ENCODE measurements at regions not wholly inside any gene's neighbourhood (a gene's known extent, or its start where the extent isn't known, plus 50 kb on each side); places are given as distances from the start of the nearest gene placed in this dataset.

GRCh38 chr13:65488606-65489005 is 1741.5 kb downstream of the PCDH9 start:
- no peak for DNase-seq

- no peak for DNase-seq
These were observed 1750.4 kb downstream of the PCDH9 start for GRCh38 chr13:65479692-65480091.

GRCh38 chr13:65473196-65473595 is 1756.9 kb downstream of the PCDH9 start:
- DNase-seq, result no peak

- DNase-seq, result no peak
These were observed 1757.8 kb downstream of the PCDH9 start for GRCh38 chr13:65472336-65472735.

GRCh38 chr13:65470781-65471180 is 1759.4 kb downstream of the PCDH9 start:
- no peak for DNase-seq

- no peak for DNase-seq
These were observed 1761.5 kb downstream of the PCDH9 start for GRCh38 chr13:65468628-65469027.

GRCh38 chr13:65461590-65461989 is 1768.5 kb downstream of the PCDH9 start:
- no peak for DNase-seq

- no peak for DNase-seq
These were observed 1770.0 kb downstream of the PCDH9 start for GRCh38 chr13:65460136-65460535.

GRCh38 chr13:65456150-65456912 is 1773.8 kb downstream of the PCDH9 start:
- DNase-seq, result no peak

- no peak for DNase-seq
These were observed 1775.7 kb downstream of the PCDH9 start for GRCh38 chr13:65454403-65454802.

- DNase-seq, result no peak
These were observed 1776.2 kb downstream of the PCDH9 start for GRCh38 chr13:65453982-65454381.

- DNase-seq, result no peak
These were observed 1784.8 kb downstream of the PCDH9 start for GRCh38 chr13:65445340-65445739.

GRCh38 chr13:65435590-65435989 is 1794.5 kb downstream of the PCDH9 start:
- DNase-seq, result no peak

GRCh38 chr13:65417953-65418352 is 1812.2 kb downstream of the PCDH9 start:
- no peak for DNase-seq

- no peak for DNase-seq
These were observed 1813.4 kb downstream of the PCDH9 start for GRCh38 chr13:65416784-65417183.

GRCh38 chr13:65414187-65414586 is 1815.9 kb downstream of the PCDH9 start:
- DNase-seq, result no peak

- no peak for DNase-seq
These were observed 1818.6 kb downstream of the PCDH9 start for GRCh38 chr13:65411521-65411920.

- DNase-seq, result no peak
These were observed 1819.3 kb downstream of the PCDH9 start for GRCh38 chr13:65410791-65411190.

- no peak for DNase-seq
These were observed 1828.8 kb downstream of the PCDH9 start for GRCh38 chr13:65401315-65401714.

GRCh38 chr13:65400702-65401101 is 1829.4 kb downstream of the PCDH9 start:
- no peak for DNase-seq

- DNase-seq, result no peak
These were observed 1842.3 kb downstream of the PCDH9 start for GRCh38 chr13:65387743-65388347.

GRCh38 chr13:65378943-65379519 is 1851.1 kb downstream of the PCDH9 start:
- no peak for DNase-seq

- DNase-seq, result no peak
These were observed 1851.7 kb downstream of the PCDH9 start for GRCh38 chr13:65378484-65378883.

GRCh38 chr13:65368832-65369231 is 1861.3 kb downstream of the PCDH9 start:
- DNase-seq, result no peak

Measured in tongue (tissue), 1 donor.